ENCODE measurements at regions not wholly inside any gene's neighbourhood (a gene's known extent, or its start where the extent isn't known, plus 50 kb on each side); places are given as distances from the start of the nearest gene placed in this dataset.

- DNase-seq, result no peak
Observed at GRCh38 chr3:170751899-170752293, 118.1 kb downstream of the RPL22L1 start.

GRCh38 chr3:170751083-170751898, 118.7 kb downstream of the RPL22L1 start:
- DNase-seq, result no peak

GRCh38 chr3:170750478-170750830, 119.5 kb downstream of the RPL22L1 start:
- DNase-seq, result no peak

- no peak for DNase-seq
Observed at GRCh38 chr3:170749765-170750477, 120.1 kb downstream of the RPL22L1 start.

GRCh38 chr3:170749185-170749584, 120.8 kb downstream of the RPL22L1 start:
- DNase-seq, result no peak

DNA sequence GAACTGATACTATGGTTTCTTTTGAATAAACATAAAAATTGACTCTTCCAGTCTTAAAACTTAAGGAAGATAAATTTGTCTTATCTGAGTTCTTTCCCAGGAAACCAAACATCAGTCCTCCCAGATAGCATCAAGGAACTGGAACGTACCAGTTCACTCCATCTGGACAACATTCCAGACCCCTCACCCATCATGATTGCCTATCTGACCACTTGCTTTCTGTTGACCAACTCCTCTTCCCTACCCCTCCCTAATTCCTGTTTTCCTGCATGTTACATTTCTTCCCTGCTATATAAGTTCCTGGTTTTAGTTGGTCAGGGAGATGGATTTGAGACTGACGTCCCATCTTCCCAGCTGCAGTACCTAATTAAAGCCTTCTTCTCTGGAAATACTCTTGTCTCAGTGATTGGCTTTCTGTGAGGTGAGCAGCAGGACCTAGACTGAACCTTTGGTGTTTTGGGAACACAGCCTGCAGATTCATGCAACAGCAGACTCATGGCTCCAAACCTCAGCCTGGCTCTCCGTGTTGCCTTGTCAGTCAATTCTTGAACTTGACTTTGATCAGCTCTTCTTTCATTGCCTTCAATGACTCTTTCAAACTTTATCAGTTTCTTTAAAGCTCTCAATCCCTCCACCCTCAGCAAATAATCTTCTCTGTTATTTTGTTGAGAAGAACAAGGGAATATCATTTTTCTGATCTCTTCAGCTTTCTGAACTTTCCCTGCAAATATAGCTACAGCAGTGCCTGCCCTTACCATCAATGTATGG, 123.6 kb downstream of the RPL22L1 start:
- DNase-seq, result no peak

DNA sequence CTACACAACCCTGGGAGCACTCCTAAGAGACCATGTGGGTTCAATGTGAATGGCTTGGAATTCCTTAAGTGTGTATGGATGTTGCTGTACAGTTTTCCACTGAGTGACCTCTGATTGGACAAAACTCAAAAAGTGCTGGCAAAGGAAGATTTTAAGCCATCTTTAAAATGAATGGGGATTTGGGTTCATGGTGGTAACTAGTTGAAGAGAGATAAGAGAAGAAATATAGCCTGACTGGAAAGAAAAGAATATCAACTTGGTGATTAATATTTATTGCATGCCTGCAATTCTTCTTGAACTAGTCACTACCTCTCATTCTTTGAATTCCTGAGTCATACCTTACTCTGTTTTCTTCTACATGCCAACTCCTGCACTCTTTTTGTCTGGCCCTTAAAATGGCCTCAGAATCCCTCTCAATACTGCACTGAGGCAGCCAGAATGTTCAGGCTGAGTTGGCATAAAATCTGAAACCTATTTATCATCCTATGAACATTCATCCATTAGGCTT, 124.7 kb downstream of the RPL22L1 start:
- DNase-seq, result no peak

DNA sequence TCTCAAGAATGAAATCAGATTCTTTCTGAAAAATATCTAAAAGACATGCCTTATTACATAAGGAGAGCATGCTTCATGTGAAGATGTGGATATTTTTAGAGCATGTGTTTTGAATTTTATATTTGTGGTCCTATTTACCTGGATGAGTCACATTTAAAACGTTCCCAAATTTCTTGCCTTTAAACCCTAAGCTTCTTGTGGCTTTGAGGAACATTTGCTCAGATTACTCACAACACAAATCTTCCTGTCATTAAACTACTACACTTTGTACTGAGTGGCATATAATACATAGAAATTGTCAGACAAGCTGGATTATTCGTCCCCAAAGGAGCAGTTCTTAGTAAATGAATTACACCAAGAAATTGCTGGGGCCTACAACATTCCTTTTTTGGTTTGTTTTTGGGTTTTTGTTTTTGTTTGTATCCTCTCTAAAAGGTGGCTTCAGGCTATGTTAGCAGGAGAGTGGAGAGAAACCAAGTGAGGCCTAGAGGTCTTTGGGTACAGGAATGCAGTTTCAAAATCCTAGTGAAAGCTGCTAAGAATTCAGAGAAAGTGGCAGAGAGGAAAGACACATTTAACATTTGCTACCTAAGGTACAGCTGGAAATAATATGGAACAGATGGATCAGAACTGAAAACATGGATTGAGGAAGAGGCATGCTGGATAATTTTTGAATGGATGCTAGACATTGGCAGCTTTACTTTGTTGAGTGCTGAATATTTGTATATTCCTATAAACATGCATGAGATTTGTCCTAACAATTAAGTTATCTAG, 128.1 kb downstream of the RPL22L1 start:
- no peak for DNase-seq

GRCh38 chr3:170740726-170741591, 129.0 kb downstream of the RPL22L1 start:
- no peak for DNase-seq

- no peak for DNase-seq
Observed at GRCh38 chr3:170740285-170740684, 129.7 kb downstream of the RPL22L1 start.

- DNase-seq, result no peak
Observed at GRCh38 chr3:170739410-170739809, 130.6 kb downstream of the RPL22L1 start.

GRCh38 chr3:170738766-170739165, 131.2 kb downstream of the RPL22L1 start:
- no peak for DNase-seq

DNA sequence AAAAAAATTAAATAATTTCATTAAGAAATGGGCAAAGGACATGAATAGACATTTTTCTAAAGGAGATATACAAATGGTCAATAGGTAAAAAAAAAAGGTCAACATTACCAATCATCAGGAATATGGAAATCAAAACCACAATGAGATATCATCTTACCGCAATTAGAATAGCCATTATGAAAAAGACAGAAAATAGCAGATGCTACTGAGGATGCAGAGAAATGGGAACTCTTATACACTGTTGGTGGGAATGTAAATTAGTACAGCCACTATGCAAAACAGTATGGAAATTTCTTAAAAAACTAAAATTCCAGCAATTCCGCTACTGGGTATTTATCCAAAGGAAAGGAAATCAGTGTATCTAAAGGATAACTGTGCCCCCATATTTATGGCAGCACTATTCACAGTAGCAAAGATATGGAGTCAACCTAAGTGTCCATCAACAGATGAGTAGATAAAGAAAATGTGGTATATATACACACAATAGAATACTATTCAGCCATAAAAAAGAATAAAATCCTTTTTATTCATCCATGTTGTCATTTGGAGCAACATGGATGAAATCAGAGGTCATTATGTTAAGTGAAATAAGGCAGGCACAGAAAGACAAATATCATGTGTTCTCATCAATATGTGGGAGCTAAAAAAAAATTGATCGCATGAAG, 132.4 kb downstream of the RPL22L1 start:
- no peak for DNase-seq

- no peak for DNase-seq
Observed at GRCh38 chr3:170735821-170736220, 134.2 kb downstream of the RPL22L1 start.

DNA sequence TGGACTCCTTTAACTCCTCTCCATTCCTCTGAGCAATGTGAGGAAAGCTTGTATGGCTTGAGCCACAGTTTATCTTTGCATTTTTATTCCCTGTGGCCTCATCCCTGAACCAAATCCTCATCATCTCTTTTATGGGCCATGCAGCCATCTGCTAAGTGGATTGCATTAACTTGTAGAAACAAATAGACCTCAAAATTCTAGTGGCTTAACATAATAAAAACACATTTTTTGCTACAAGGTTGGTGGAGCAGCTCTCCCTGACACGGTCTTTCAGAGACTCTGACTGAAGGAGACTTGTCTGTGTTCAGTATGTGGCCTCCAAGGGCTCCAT, 135.3 kb downstream of the RPL22L1 start:
- DNase-seq, result no peak

- DNase-seq, result no peak
Observed at GRCh38 chr3:170734043-170734734, 135.8 kb downstream of the RPL22L1 start.

DNA sequence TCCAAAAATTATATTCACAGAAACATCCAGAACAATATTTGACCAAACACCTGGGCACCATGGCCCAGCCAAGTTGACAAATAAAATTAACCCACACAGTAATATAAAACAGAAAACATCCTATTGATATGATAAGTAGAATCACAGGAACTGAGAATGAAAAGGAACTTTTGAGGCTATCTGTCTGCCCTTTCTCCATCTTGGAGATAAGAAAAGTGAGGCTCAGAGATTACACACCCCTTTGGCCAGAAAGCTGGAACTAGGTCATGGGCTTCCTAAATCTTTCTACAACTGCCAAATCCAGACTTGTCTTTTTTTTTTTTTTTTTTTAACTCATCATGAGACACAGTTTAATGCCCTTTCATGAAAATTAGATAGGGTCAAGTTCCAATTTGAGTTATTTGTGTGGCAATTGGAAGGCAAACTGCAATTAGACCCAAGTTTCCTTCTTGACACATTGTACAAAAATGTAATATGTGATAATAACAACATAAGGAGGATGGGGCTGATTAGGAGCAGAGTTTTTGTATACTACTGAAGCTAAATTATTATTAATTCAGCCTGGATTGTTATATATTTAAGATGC, 137.2 kb downstream of the RPL22L1 start:
- DNase-seq, result no peak

DNA sequence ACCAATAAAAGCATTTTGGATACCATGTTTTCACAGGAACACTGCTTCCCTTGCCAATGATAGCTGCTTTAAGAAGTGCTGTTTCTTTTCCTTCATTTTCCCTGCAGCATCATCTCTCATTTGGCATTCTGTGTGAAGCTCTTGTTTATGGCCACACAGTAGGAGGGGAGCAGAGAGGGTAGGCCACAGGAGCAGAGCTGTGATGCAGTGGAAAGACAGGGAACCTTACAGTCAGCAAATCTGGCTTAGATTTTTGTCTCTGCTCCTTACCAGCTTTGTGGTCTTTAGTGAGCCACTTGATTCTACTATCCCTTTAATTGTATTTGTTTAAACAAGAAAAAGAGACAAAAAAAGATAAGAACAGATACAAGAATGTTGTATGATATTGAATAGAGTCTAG, 138.7 kb downstream of the RPL22L1 start:
- no peak for DNase-seq

DNA sequence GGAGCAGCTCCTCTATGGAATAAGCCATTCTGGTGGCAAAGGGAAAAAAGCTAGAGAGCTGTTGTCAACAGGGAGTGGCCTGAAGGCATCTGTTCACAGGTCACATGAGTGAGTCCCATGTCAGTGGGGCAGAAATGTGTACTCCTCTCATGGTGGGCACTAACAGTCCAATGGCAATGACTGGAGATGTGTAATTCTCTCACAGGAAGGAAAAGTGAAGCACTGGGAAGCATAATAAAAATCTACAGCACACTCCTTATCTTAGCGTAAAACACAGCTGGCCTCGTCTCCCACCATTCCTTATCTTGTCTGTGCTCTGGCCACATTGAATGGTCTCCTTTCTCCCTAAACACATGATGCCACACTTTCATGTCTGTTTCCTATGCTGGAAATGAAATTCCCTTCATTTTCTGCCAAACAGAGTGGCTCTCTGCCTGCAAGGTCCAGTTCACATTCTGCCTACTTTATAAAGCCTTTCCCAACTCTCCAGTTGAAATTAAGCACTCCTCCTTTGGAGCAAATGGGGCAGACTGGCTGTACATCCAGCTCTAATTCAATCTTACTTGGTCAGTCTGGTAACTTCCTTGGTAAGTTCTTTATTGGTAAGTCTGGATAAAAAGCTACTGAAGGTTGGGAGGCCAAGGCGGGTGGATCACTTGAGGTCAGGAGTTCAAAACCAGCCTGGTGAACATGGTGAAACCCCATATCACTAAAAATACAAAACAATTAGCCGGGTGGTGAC, 139.8 kb downstream of the RPL22L1 start:
- no peak for DNase-seq
